Left colon (tissue), 2 donors: ENCODE measurements at regions not wholly inside any gene's neighbourhood (a gene's known extent, or its start where the extent isn't known, plus 50 kb on each side); places are given as distances from the start of the nearest gene placed in this dataset.
"Not testable (repeated sequence)": the region's sequence is repeated elsewhere in the genome, so short reads cannot be mapped to it uniquely, and the experiment has no call there.

ENCODE experiments used
- ATAC-seq: fragments of 200-7000 bp; cut with Tn5 transposase; one replicate; pipeline ENCODE4 v1.9.1; 2020; ENCODE audit warnings: mild to moderate bottlenecking, moderate library complexity
- DNase-seq, 2 donors: peaks; one replicate each; pipeline ENCODE4 v3.0.0-alpha.2; 2020
- intact Hi-C, 2 donors: fragments of 100-400 bp; cut with DNase I in 1 of 2; cut with micrococcal nuclease in 1 of 2; formaldehyde crosslinking; loops; one replicate each; pipeline versions ENCODE4 v1.11.2 to v1.14.0; 2022; cut with DNase I, micrococcal nuclease
- donor health status: DM: no; HTN: no; CAD: no.
- donor health status: DM: yes; HTN: yes; CAD: no.

- intact Hi-C loops: no loop called here
- ATAC-seq (peak; percentile 99), DNase-seq (peak; percentile 78 to 92)
Observed at GRCh38 chr7:149714081-149714909, 59.1 kb downstream of the ZNF467 start.

GRCh38 chr7:149713731-149714068, 59.7 kb downstream of the ZNF467 start:
- ATAC-seq: no peak
- intact Hi-C loops: no loop called here
- no peak for DNase-seq

GRCh38 chr7:149713061-149713730, 60.2 kb downstream of the ZNF467 start:
- DNase-seq: no peak
- ATAC-seq: no peak
- intact Hi-C loops: no loop called here

GRCh38 chr7:149708026-149708425, 65.4 kb downstream of the ZNF467 start:
- intact Hi-C loops: no loop called here
- DNase-seq (no peak), ATAC-seq (no peak)

- intact Hi-C loops: no loop called here
- no peak for DNase-seq
- ATAC-seq: no peak
Observed at GRCh38 chr7:149707448-149707886, 65.9 kb downstream of the ZNF467 start.

GRCh38 chr7:149706398-149706797, 67.0 kb downstream of the ZNF467 start:
- intact Hi-C loops: no loop called here
- ATAC-seq (no peak), DNase-seq (no peak)

GRCh38 chr7:149704507-149704906, 68.9 kb downstream of the ZNF467 start:
- DNase-seq: no peak
- intact Hi-C loops: no loop called here
- no peak for ATAC-seq

GRCh38 chr7:149703044-149703650, 70.2 kb downstream of the ZNF467 start:
- ATAC-seq (no peak), DNase-seq (no peak)

GRCh38 chr7:149701495-149702240, 71.7 kb downstream of the ZNF467 start:
- ATAC-seq: no peak
- intact Hi-C loops: no loop called here

More at GRCh38 chr7:149703044-149703650, 70.2 kb downstream of the ZNF467 start:
- intact Hi-C loops: no loop called here

GRCh38 chr7:149697767-149698166, 75.6 kb downstream of the ZNF467 start:
- intact Hi-C loops, ATAC-seq, DNase-seq: not testable (repeated sequence)

More at GRCh38 chr7:149701495-149702240, 71.7 kb downstream of the ZNF467 start:
- no peak for DNase-seq

GRCh38 chr7:149696280-149696679, 77.1 kb downstream of the ZNF467 start:
- DNase-seq: no peak
- intact Hi-C loops: no loop called here
- ATAC-seq: no peak

GRCh38 chr7:149692557-149692982, 80.8 kb downstream of the ZNF467 start:
- no peak for DNase-seq
- intact Hi-C loops: no loop called here
- ATAC-seq: no peak

- DNase-seq (no peak), ATAC-seq (no peak)
- intact Hi-C loops: no loop called here
Observed at GRCh38 chr7:149692056-149692455, 81.3 kb downstream of the ZNF467 start.

- no peak for ATAC-seq
- DNase-seq: no peak
- intact Hi-C loops: no loop called here
Observed at GRCh38 chr7:149690688-149691446, 82.5 kb downstream of the ZNF467 start.

GRCh38 chr7:149689291-149689721, 84.1 kb downstream of the ZNF467 start:
- DNase-seq (no peak), ATAC-seq (no peak)
- intact Hi-C loops: no loop called here

- intact Hi-C loops: no loop called here
- DNase-seq (no peak), ATAC-seq (no peak)
Observed at GRCh38 chr7:149688836-149689235, 84.6 kb downstream of the ZNF467 start.

GRCh38 chr7:149687820-149688219, 85.6 kb downstream of the ZNF467 start:
- intact Hi-C loops, DNase-seq, ATAC-seq: not testable (repeated sequence)

GRCh38 chr7:149686449-149686848, 86.9 kb downstream of the ZNF467 start:
- ATAC-seq (no peak), DNase-seq (no peak)
- intact Hi-C loops: no loop called here
